Mammary epithelial cell (primary cell): ENCODE measurements at regions not wholly inside any gene's neighbourhood (a gene's known extent, or its start where the extent isn't known, plus 50 kb on each side); places are given as distances from the start of the nearest gene placed in this dataset.

Experiments
- CTCF ChIP-seq, 2 donors: IDR thresholded peaks in 1 of 2; conservative IDR thresholded peaks in 1 of 2; 2 replicates each; pipeline ENCODE4 v1.5.1; 2011 to 2012; ENCODE audit warnings: inconsistent platforms in 2 of 2, low read length in 2 of 2, mild to moderate bottlenecking in 2 of 2, control low read depth in 1 of 2, low read depth in 1 of 2; ENCODE audit not compliant: insufficient read depth in 1 of 2; ENCODE audit errors: extremely low read depth in 1 of 2
- EZH2 ChIP-seq: IDR thresholded peaks from 2 replicates; pipeline ENCODE4 v1.6.1; 2012; ENCODE audit warnings: low read length, inconsistent platforms, borderline replicate concordance

GRCh38 chr13:82196087-82196486, 1686.2 kb downstream of the SLITRK1 start:
- TF ChIP-seq CTCF (conservative IDR thresholded peaks at IDR 0.05 in 1 of 2, IDR thresholded peaks at IDR 0.05 in 1 of 2; ENCODE audit: extremely low read depth in 1 of 2, insufficient read depth in 1 of 2, low read depth in 1 of 2, low read length in 2 of 2) (no peak), EZH2 (no peak)
